Activated B cell treated with CpG ODN at 0.5 μM for 24 hours (primary cell): ENCODE measurements at regions not wholly inside any gene's neighbourhood (a gene's known extent, or its start where the extent isn't known, plus 50 kb on each side); places are given as distances from the start of the nearest gene placed in this dataset.

Experiments used
- ATAC-seq: fragments of 200-7000 bp; cut with Tn5 transposase; one replicate; pipeline ENCODE4 v1.10.0; 2021; ENCODE audit warnings: low read depth, mild to moderate bottlenecking, moderate library complexity
- CTCF ChIA-PET: fragments of 350-600 bp; sonication (Branson Sonifier 250); formaldehyde crosslinking; loops from one replicate; lab custom pipeline; 2021; ENCODE audit warnings: antibody characterized with exemption; lab: Charles Lee
- POLR2A ChIA-PET: fragments of 350-600 bp; sonication (Branson Sonifier 250); formaldehyde crosslinking; loops from one replicate; lab custom pipeline; 2021; ENCODE audit warnings: antibody characterized with exemption; lab: Charles Lee
- DNase-seq: peaks from one replicate; pipeline ENCODE4 v3.0.0; 2022
- H3K27ac Mint-ChIP-seq: one replicate; pipeline ENCODE4 v1.8.0; 2020; ENCODE audit warnings: mixed read lengths
- H3K27me3 Mint-ChIP-seq: one replicate; pipeline ENCODE4 v1.8.0; 2021; ENCODE audit warnings: mixed read lengths
- H3K36me3 Mint-ChIP-seq: one replicate; pipeline ENCODE4 v1.8.0; 2021; ENCODE audit warnings: low read depth, mixed read lengths
- H3K4me1 Mint-ChIP-seq: one replicate; pipeline ENCODE4 v1.8.0; 2021; ENCODE audit warnings: mixed read lengths
- H3K4me3 Mint-ChIP-seq: one replicate; pipeline ENCODE4 v1.8.0; 2020; ENCODE audit warnings: mild to moderate bottlenecking, mixed read lengths
- H3K9me3 Mint-ChIP-seq: one replicate; pipeline ENCODE4 v1.8.0; 2020; ENCODE audit warnings: mixed read lengths
- intact Hi-C: fragments of 100-400 bp; cut with micrococcal nuclease; formaldehyde crosslinking; loops from one replicate; pipeline ENCODE4 v1.15.1; 2024
- TF ChIP-seq, protein P1 (sequence below): fragments of 200-600 bp; IDR thresholded peaks from one replicate; pipeline ENCODE4 v1.8.0; 2022; ENCODE audit warnings: antibody characterized with exemption, mild to moderate bottlenecking

DNA sequence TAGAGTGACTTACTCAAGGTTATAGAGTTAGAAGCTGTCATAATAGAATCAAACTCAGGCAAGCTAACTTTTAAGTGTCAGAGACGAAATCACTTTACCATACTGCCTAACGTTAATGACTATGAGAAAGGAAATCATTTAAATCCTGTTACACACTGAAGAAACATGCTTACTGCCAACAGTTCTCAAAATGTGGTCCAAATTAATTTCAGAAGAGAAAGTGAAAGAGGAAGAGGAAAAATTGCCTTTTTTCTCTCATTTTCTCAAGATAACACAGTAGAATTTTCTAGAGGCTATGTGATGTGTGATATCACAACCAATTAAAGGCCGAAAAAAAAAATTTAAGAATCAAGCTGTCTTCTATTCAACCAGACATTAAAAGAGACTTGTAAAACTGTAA lies 1362.7 kb upstream of the CHAC2 start:
- DNase-seq, result no peak
- POLR2A ChIA-PET, result no interaction called here
- Mint-ChIP-seq H3K4me1 (no peaks in the 10 kb centered on the region), H3K27ac (no peak overlapping the region), H3K4me3 (no peak overlapping the region), H3K36me3 (no peaks in the 10 kb centered on the region), H3K9me3 (peaks cover 3% of the 10 kb centered on the region), H3K27me3 (no peaks in the 10 kb centered on the region)
- intact Hi-C loops, result no loop called here
- TF ChIP-seq, protein P1, sequence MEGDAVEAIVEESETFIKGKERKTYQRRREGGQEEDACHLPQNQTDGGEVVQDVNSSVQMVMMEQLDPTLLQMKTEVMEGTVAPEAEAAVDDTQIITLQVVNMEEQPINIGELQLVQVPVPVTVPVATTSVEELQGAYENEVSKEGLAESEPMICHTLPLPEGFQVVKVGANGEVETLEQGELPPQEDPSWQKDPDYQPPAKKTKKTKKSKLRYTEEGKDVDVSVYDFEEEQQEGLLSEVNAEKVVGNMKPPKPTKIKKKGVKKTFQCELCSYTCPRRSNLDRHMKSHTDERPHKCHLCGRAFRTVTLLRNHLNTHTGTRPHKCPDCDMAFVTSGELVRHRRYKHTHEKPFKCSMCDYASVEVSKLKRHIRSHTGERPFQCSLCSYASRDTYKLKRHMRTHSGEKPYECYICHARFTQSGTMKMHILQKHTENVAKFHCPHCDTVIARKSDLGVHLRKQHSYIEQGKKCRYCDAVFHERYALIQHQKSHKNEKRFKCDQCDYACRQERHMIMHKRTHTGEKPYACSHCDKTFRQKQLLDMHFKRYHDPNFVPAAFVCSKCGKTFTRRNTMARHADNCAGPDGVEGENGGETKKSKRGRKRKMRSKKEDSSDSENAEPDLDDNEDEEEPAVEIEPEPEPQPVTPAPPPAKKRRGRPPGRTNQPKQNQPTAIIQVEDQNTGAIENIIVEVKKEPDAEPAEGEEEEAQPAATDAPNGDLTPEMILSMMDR, result no peak
- CTCF ChIA-PET, result no interaction called here
- ATAC-seq, result no peak

DNA sequence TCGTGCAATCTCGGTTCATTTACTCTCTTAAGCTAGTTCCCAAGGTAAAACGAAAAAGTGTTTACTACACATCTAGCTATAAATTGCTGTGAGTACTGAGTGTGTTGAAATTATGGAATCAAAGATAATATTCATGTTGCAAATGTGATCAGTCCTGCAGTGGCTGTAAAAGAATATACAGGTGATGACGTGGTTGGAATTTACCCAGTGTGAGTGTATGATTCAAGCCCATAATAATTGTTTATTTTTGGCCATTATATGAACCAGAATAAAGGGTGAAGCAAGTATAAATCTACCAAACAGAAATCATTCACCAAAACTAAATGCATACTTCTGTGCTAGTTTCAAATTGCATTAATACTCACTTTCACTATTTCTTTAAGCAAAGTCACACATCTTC lies 1363.6 kb upstream of the CHAC2 start:
- Mint-ChIP-seq H3K4me1 (no peaks in the 10 kb centered on the region), H3K9me3 (peaks cover 3% of the 10 kb centered on the region), H3K36me3 (no peaks in the 10 kb centered on the region), H3K27me3 (no peaks in the 10 kb centered on the region), H3K27ac (no peak overlapping the region), H3K4me3 (no peak overlapping the region)
- no peak for DNase-seq
- TF ChIP-seq, protein P1, result no peak
- no peak for ATAC-seq
- intact Hi-C loops, result no loop called here
- POLR2A ChIA-PET, result no interaction called here
- CTCF ChIA-PET, result no interaction called here

DNA sequence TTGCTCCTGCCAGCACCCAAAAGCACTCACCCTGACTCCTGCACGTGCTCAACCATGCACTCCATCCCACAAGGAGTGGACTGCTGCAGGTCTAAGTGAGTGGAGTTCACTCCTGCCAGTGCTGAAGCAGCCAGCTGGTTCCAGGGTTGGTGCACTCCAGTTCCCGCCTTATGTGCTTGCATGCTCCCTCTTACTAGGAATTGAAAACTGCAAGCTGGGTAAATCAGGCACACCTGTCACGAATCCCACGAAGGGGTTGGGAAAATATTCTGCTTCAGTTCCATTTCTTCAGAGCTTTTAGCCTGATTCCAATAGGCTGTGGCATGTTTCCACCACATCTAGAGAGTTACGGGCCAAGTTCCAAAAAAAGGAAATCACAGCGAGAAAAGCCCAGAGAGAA lies 1365.5 kb upstream of the CHAC2 start:
- POLR2A ChIA-PET, result no interaction called here
- ATAC-seq (no peak), DNase-seq (no peak)
- intact Hi-C loops, result no loop called here
- no peaks in the 10 kb centered on the region for H3K36me3 Mint-ChIP-seq
- no peaks in the 10 kb centered on the region for H3K27me3 Mint-ChIP-seq
- TF ChIP-seq, protein P1, result no peak
- peaks cover 3% of the 10 kb centered on the region for H3K9me3 Mint-ChIP-seq
- no peaks in the 10 kb centered on the region for H3K4me1 Mint-ChIP-seq
- H3K27ac Mint-ChIP-seq, result no peak overlapping the region
- no peak overlapping the region for H3K4me3 Mint-ChIP-seq
- CTCF ChIA-PET, result no interaction called here

DNA sequence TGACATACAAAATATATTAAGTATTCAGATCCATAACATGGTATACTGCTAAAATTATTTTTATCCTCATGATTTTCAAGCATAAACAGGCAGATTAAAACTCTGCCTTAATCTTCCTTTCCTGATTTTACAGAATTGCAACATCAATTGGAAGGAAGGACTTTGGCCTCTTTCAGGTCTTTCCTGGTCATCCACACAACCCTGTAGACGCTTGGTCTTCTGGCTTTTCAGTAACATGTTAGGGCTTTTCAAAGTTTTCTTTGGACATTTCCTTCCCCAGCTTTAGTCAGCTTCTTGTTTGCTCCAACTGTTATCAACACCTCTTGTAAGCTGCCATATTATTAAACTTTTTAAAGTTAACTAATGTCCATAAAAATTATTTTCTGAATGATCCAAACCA lies 1364.9 kb upstream of the NRXN1 start:
- DNase-seq (no peak), ATAC-seq (no peak)
- no peaks in the 10 kb centered on the region for H3K36me3 Mint-ChIP-seq
- no peaks in the 10 kb centered on the region for H3K9me3 Mint-ChIP-seq
- ChIA-PET CTCF (no interaction called here), POLR2A (no interaction called here)
- H3K27ac Mint-ChIP-seq, result no peak overlapping the region
- no peaks in the 10 kb centered on the region for H3K27me3 Mint-ChIP-seq
- TF ChIP-seq, protein P1, result no peak
- intact Hi-C loops, result no loop called here
- no peak overlapping the region for H3K4me3 Mint-ChIP-seq
- no peaks in the 10 kb centered on the region for H3K4me1 Mint-ChIP-seq

DNA sequence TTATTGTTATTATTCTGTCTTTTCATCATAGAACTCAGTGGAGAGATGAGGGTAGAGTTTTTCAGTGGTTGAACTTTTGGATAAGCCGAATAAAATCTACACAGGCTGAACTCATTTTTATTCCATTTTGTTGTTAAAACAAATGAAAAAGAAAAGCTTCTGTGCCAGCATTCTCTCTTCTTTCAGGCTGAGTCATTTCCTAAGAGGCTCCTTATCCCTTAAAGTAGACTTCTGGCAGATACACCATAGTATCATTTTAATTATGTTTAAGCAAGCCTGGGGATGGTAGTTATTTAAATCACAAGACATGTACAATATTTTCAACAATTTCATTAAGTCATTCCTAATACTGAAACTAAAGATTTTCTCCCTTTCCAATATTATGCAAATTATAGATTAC lies 1364.0 kb upstream of the NRXN1 start:
- ChIA-PET CTCF (no interaction called here), POLR2A (no interaction called here)
- Mint-ChIP-seq H3K27me3 (no peaks in the 10 kb centered on the region), H3K36me3 (no peaks in the 10 kb centered on the region), H3K27ac (no peak overlapping the region), H3K4me1 (no peaks in the 10 kb centered on the region), H3K9me3 (no peaks in the 10 kb centered on the region), H3K4me3 (no peak overlapping the region)
- DNase-seq (no peak), ATAC-seq (no peak)
- intact Hi-C loops, result no loop called here
- TF ChIP-seq, protein P1, result no peak
